ENCODE measurements at regions not wholly inside any gene's neighbourhood (a gene's known extent, or its start where the extent isn't known, plus 50 kb on each side); places are given as distances from the start of the nearest gene placed in this dataset.

DNA sequence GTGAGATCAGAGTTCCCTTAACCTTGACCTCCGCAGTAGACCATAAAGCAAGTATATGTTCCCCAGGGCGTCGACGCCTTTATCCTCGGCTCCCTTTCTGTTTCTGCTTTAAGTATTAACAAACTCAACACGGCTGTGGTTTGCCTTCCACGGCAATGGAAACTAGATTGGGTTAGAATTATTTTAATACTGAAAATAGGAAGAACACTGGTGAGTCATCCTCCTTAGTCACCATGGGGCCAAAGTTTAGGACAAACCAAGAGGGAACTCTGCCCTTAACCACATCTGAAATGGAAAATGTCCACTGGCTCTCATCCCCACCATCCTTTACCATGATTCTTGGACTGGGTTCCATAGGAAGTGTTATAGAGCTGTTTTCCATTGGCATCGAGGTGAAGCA, 386.1 kb downstream of the ACTL7B start:
- TF ChIP-seq, protein P1, sequence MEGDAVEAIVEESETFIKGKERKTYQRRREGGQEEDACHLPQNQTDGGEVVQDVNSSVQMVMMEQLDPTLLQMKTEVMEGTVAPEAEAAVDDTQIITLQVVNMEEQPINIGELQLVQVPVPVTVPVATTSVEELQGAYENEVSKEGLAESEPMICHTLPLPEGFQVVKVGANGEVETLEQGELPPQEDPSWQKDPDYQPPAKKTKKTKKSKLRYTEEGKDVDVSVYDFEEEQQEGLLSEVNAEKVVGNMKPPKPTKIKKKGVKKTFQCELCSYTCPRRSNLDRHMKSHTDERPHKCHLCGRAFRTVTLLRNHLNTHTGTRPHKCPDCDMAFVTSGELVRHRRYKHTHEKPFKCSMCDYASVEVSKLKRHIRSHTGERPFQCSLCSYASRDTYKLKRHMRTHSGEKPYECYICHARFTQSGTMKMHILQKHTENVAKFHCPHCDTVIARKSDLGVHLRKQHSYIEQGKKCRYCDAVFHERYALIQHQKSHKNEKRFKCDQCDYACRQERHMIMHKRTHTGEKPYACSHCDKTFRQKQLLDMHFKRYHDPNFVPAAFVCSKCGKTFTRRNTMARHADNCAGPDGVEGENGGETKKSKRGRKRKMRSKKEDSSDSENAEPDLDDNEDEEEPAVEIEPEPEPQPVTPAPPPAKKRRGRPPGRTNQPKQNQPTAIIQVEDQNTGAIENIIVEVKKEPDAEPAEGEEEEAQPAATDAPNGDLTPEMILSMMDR (IDR thresholded peaks at IDR 0.05; ENCODE audit: low read depth, low read length, poor library complexity, severe bottlenecking), result no peak
- no peak for TF ChIP-seq EZH2phosphoT487 (IDR thresholded peaks at IDR 0.05; ENCODE audit: borderline replicate concordance, low read length)
